HCT116 (cell line): ENCODE measurements at regions not wholly inside any gene's neighbourhood (a gene's known extent, or its start where the extent isn't known, plus 50 kb on each side); places are given as distances from the start of the nearest gene placed in this dataset.

Source experiments
- ATAC-seq: fragments of 200-7000 bp; cut with Tn5 transposase; 2 replicates; pipeline ENCODE4 v1.9.1; 2020; ENCODE audit warnings: mild to moderate bottlenecking, moderate library complexity
- BruUV-seq: library from RNA; stranded (reverse); fragments of 400-500 nt; replicated peaks from 2 replicates; lab custom pipeline; 2021; lab: Mats Ljungman, UMichigan
- CTCF ChIA-PET: fragments of 300-600 bp; sonication (Branson Sonifier 250); formaldehyde crosslinking; loops from one replicate; lab custom pipeline; 2021; ENCODE audit warnings: antibody characterized with exemption; lab: Charles Lee
- POLR2A ChIA-PET: fragments of 300-600, 350-600 bp; sonication (Branson Sonifier 250); formaldehyde crosslinking; loops from one replicate; lab custom pipeline; 2021; ENCODE audit warnings: antibody characterized with exemption; lab: Charles Lee
- RAD21 ChIA-PET, 2 experiments: fragments of 300-600 bp; sonication (Branson Sonifier 250); formaldehyde crosslinking; loops; one replicate each; lab custom pipeline; 2023; ENCODE audit warnings: low total read pairs in 2 of 2; ENCODE audit not compliant: uncharacterized antibody in 2 of 2, unreplicated experiment in 2 of 2, low non-redundant PET in 1 of 2; lab: Charles Lee
- DNase-seq: peaks from one replicate; pipeline ENCODE4 v3.0.0-alpha.2; 2010; ENCODE audit warnings: low read depth, low spot score
- H2AFZ ChIP-seq: fragments of 200-600 bp; shearing (Covaris generic), sonication (generic); 2 replicates; pipeline ENCODE4 v1.6.1; 2017; ENCODE audit warnings: low read depth, mixed run types, mixed read lengths, antibody characterized with exemption, low read length; ENCODE audit not compliant: poor library complexity, severe bottlenecking
- H3K27ac ChIP-seq: 2 replicates; pipeline ENCODE4 v1.5.1; 2012; ENCODE audit warnings: low read depth, low read length
- H3K27me3 ChIP-seq: fragments of 200-600 bp; sonication (generic); 2 replicates; pipeline ENCODE4 v1.6.1; 2016; ENCODE audit warnings: mixed run types, low read length, mixed read lengths; ENCODE audit not compliant: insufficient read depth
- H3K36me3 ChIP-seq, 2 experiments: fragments of 200-500 bp in 1 of 2; fragments of 200-600 bp in 1 of 2; sonication (Bioruptor generic) in 1 of 2; sonication (generic) in 1 of 2; 2 replicates each; pipeline versions ENCODE4 v1.5.1 to v1.6.1; 2014 to 2016; ENCODE audit warnings: low read length in 2 of 2, inconsistent platforms in 1 of 2, mixed read lengths in 1 of 2, mixed run types in 1 of 2; ENCODE audit not compliant: insufficient read depth in 2 of 2, control insufficient read depth in 1 of 2
- H3K4me1 ChIP-seq, 2 experiments: fragments of 200-600 bp in 1 of 2; sonication (generic) in 1 of 2; 2 replicates each; pipeline versions ENCODE4 v1.5.1 to v1.6.1; 2012 to 2017; ENCODE audit warnings: low read length in 2 of 2, inconsistent platforms in 1 of 2, mild to moderate bottlenecking in 1 of 2, mixed read lengths in 1 of 2, mixed run types in 1 of 2, moderate library complexity in 1 of 2; ENCODE audit not compliant: insufficient read depth in 2 of 2, control insufficient read depth in 1 of 2
- H3K4me2 ChIP-seq: fragments of 200-600 bp; sonication (generic); 2 replicates; pipeline ENCODE4 v1.6.1; 2017; ENCODE audit warnings: mixed run types, low read length, mixed read lengths
- H3K4me3 ChIP-seq, 2 experiments: fragments of 200-600 bp in 1 of 2; sonication (generic) in 1 of 2; replicated peaks in 1 of 2; 2 replicates each; pipeline ENCODE4 v1.5.1; 2011 to 2016; ENCODE audit warnings: low read length in 2 of 2, control low read depth in 1 of 2, low read depth in 1 of 2, mild to moderate bottlenecking in 1 of 2, mixed read lengths in 1 of 2, mixed run types in 1 of 2
- H3K79me2 ChIP-seq: fragments of 200-600 bp; sonication (generic); 2 replicates; pipeline ENCODE4 v1.6.1; 2017; ENCODE audit warnings: mild to moderate bottlenecking, mixed run types, low read length, moderate library complexity, mixed read lengths; ENCODE audit not compliant: insufficient read depth
- H3K9ac ChIP-seq: fragments of 200-600 bp; sonication (generic); 2 replicates; pipeline ENCODE4 v1.6.1; 2016; ENCODE audit warnings: low read length, mixed read lengths
- H3K9me2 ChIP-seq: fragments of 200-600 bp; sonication (generic), shearing (Covaris generic); 2 replicates; pipeline ENCODE4 v1.6.1; 2017; ENCODE audit warnings: mixed run types, mild to moderate bottlenecking, moderate library complexity; ENCODE audit not compliant: insufficient read depth
- H3K9me3 ChIP-seq, 2 experiments: fragments of 200-500 bp in 1 of 2; fragments of 200-600 bp in 1 of 2; sonication (Bioruptor generic) in 1 of 2; sonication (generic) in 1 of 2; 2 replicates each; pipeline ENCODE4 v1.6.1; 2014 to 2017; ENCODE audit warnings: low read length in 2 of 2, mixed read lengths in 2 of 2, inconsistent platforms in 1 of 2, low read depth in 1 of 2, mild to moderate bottlenecking in 1 of 2, mixed run types in 1 of 2, moderate library complexity in 1 of 2; ENCODE audit not compliant: control insufficient read depth in 1 of 2, insufficient read depth in 1 of 2
- H4K20me1 ChIP-seq: fragments of 200-600 bp; sonication (generic), shearing (Covaris generic); 2 replicates; pipeline ENCODE4 v1.6.1; 2017; ENCODE audit warnings: mixed run types, mild to moderate bottlenecking, moderate library complexity; ENCODE audit not compliant: insufficient read depth
- CBX3 ChIP-seq: IDR thresholded peaks from 2 replicates; pipeline ENCODE4 v1.6.1; 2012; ENCODE audit warnings: low read depth
- CEBPB ChIP-seq: IDR thresholded peaks from 2 replicates; pipeline ENCODE4 v1.6.1; 2012; ENCODE audit warnings: low read depth
- EGR1 ChIP-seq: IDR thresholded peaks from 2 replicates; pipeline ENCODE4 v1.6.1; 2012; ENCODE audit warnings: low read depth
- ELF1 ChIP-seq: IDR thresholded peaks from 2 replicates; pipeline ENCODE4 v1.6.1; 2012; ENCODE audit warnings: low read depth, borderline replicate concordance
- EZH2 ChIP-seq: fragments of 200-600 bp; sonication (generic); IDR thresholded peaks from 2 replicates; pipeline ENCODE4 v1.6.1; 2017; ENCODE audit warnings: antibody characterized with exemption, mixed run types
- EZH2phosphoT487 ChIP-seq: fragments of 200-600 bp; IDR thresholded peaks from 2 replicates; pipeline ENCODE4 v1.6.1; 2018; ENCODE audit warnings: antibody characterized with exemption, borderline replicate concordance
- JUND ChIP-seq: IDR thresholded peaks from 2 replicates; pipeline ENCODE4 v1.6.1; 2012
- MAX ChIP-seq: IDR thresholded peaks from 2 replicates; pipeline ENCODE4 v1.6.1; 2012
- POLR2AphosphoS5 ChIP-seq: IDR thresholded peaks from 2 replicates; pipeline ENCODE4 v1.6.1; 2011; ENCODE audit warnings: mild to moderate bottlenecking, low read depth, low read length, moderate library complexity
- RAD21 ChIP-seq: IDR thresholded peaks from 2 replicates; pipeline ENCODE4 v1.6.1; 2012; ENCODE audit warnings: low read depth, mild to moderate bottlenecking
- REST ChIP-seq: IDR thresholded peaks from 2 replicates; pipeline ENCODE4 v1.6.1; 2012; ENCODE audit warnings: low read depth
- SIN3A ChIP-seq: IDR thresholded peaks from 2 replicates; pipeline ENCODE4 v1.6.1; 2012; ENCODE audit warnings: low read depth
- SP1 ChIP-seq: IDR thresholded peaks from 2 replicates; pipeline ENCODE4 v1.6.1; 2012; ENCODE audit warnings: low read depth
- SRF ChIP-seq: IDR thresholded peaks from 2 replicates; pipeline ENCODE4 v1.6.1; 2012; ENCODE audit warnings: low read depth
- TCF7L2 ChIP-seq: IDR thresholded peaks from 2 replicates; pipeline ENCODE4 v1.7.0; 2011; ENCODE audit warnings: borderline replicate concordance, inconsistent platforms; ENCODE audit not compliant: insufficient read depth, insufficient read length; ENCODE audit errors: extremely low read depth
- YY1 ChIP-seq: IDR thresholded peaks from 2 replicates; pipeline ENCODE4 v1.6.1; 2011; ENCODE audit warnings: low read length, low read depth, moderate library complexity, mild to moderate bottlenecking; ENCODE audit not compliant: insufficient replicate concordance; ENCODE audit errors: extremely low read depth
- ZNF274 ChIP-seq: fragments of 200-500 bp; sonication (Bioruptor generic); IDR thresholded peaks from 2 replicates; pipeline ENCODE4 v1.6.1; 2014; ENCODE audit warnings: mild to moderate bottlenecking, low read depth, low read length, inconsistent platforms
- intact Hi-C: fragments of 100-400 bp; cut with micrococcal nuclease; formaldehyde crosslinking; loops from 2 replicates; pipeline ENCODE4 v1.10.0; 2022
- TF ChIP-seq, protein P1 (sequence below): IDR thresholded peaks from 2 replicates; pipeline ENCODE4 v1.6.1; 2011; ENCODE audit warnings: mild to moderate bottlenecking, low read length, moderate library complexity; ENCODE audit not compliant: insufficient replicate concordance; ENCODE audit errors: extremely low read depth
- TF ChIP-seq, protein P2 (sequence below): IDR thresholded peaks from 2 replicates; pipeline ENCODE4 v1.6.1; 2012

- CTCF ChIA-PET = no interaction called here
- Histone ChIP-seq H3K9ac (no peak overlapping the region), H2AFZ (no peak overlapping the region), H3K36me3 (no peaks in the 10 kb centered on the region), H3K27me3 (no peaks in the 10 kb centered on the region), H3K4me1 (no peaks in the 10 kb centered on the region), H4K20me1 (no peaks in the 10 kb centered on the region), H3K9me2 (no peaks in the 10 kb centered on the region), H3K79me2 (no peaks in the 10 kb centered on the region), H3K4me3 (no peak overlapping the region), H3K9me3 (peaks cover 0 to 17% of the 10 kb centered on the region in 2 experiments; a peak in 2 of 4 replicates), H3K27ac (no peak overlapping the region), H3K4me2 (no peak overlapping the region)
- no peak for DNase-seq
- no peak for ATAC-seq
- intact Hi-C loops = no loop called here
- TF ChIP-seq CBX3 (no peak), YY1 (no peak), SRF (no peak), CEBPB (no peak), ZNF274 (no peak), RAD21 (no peak), REST (no peak), SIN3A (no peak), JUND (no peak), MAX (no peak), TCF7L2 (no peak), EGR1 (no peak), ELF1 (no peak), EZH2 (no peak), SP1 (no peak), EZH2phosphoT487 (no peak), POLR2AphosphoS5 (no peak)
- TF ChIP-seq, protein P1, sequence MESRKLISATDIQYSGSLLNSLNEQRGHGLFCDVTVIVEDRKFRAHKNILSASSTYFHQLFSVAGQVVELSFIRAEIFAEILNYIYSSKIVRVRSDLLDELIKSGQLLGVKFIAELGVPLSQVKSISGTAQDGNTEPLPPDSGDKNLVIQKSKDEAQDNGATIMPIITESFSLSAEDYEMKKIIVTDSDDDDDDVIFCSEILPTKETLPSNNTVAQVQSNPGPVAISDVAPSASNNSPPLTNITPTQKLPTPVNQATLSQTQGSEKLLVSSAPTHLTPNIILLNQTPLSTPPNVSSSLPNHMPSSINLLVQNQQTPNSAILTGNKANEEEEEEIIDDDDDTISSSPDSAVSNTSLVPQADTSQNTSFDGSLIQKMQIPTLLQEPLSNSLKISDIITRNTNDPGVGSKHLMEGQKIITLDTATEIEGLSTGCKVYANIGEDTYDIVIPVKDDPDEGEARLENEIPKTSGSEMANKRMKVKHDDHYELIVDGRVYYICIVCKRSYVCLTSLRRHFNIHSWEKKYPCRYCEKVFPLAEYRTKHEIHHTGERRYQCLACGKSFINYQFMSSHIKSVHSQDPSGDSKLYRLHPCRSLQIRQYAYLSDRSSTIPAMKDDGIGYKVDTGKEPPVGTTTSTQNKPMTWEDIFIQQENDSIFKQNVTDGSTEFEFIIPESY = no peak
- TF ChIP-seq, protein P2, sequence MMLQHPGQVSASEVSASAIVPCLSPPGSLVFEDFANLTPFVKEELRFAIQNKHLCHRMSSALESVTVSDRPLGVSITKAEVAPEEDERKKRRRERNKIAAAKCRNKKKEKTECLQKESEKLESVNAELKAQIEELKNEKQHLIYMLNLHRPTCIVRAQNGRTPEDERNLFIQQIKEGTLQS = no peak
- RAD21 ChIA-PET = no interaction called here
- no TSS peak for BruUV-seq
- POLR2A ChIA-PET = no interaction called here
Observed at GRCh38 chr16:64522548-64522947, 599.3 kb downstream of the CDH11 start.
